ENCODE measurements at regions not wholly inside any gene's neighbourhood (a gene's known extent, or its start where the extent isn't known, plus 50 kb on each side); places are given as distances from the start of the nearest gene placed in this dataset.
"Not testable (repeated sequence)": the region's sequence is repeated elsewhere in the genome, so short reads cannot be mapped to it uniquely, and the experiment has no call there.

- not testable (repeated sequence) for DNase-seq (ENCODE audit: low read depth in 4 of 6, low spot score in 6 of 6); H3K36me3 ChIP-seq (ENCODE audit: control insufficient read depth, insufficient read depth, low read length); H3K4me1 ChIP-seq (ENCODE audit: control insufficient read depth, insufficient read depth, low read length); H3K9me3 ChIP-seq (ENCODE audit: control insufficient read depth, insufficient read depth, low read length); H3K4me3 ChIP-seq (ENCODE audit: low read depth, low read length); H3K27ac ChIP-seq (ENCODE audit: low read depth, low read length); H3K27me3 ChIP-seq (ENCODE audit: control insufficient read depth, insufficient read depth, low read length)
- WGBS (ENCODE audit: insufficient coverage): 83% methylated on average over 22 of the region's 32 CpGs
These were observed 178.3 kb downstream of the CDCA7 start for GRCh38 chr2:173532732-173533531.

GRCh38 chr2:173537694-173538093, 183.0 kb downstream of the CDCA7 start:
- H3K4me1 ChIP-seq (ENCODE audit: control insufficient read depth, insufficient read depth, low read length): no peaks in the 10 kb centered on the region
- WGBS (ENCODE audit: insufficient coverage): no CpG with 5 or more reads among the region's 2 CpGs
- no peaks in the 10 kb centered on the region for H3K36me3 ChIP-seq (ENCODE audit: control insufficient read depth, insufficient read depth, low read length)
- no peak overlapping the region for H3K27ac ChIP-seq (ENCODE audit: low read depth, low read length)
- DNase-seq (ENCODE audit: low read depth in 4 of 6, low spot score in 6 of 6): no peak
- H3K9me3 ChIP-seq (ENCODE audit: control insufficient read depth, insufficient read depth, low read length): no peaks in the 10 kb centered on the region
- H3K27me3 ChIP-seq (ENCODE audit: control insufficient read depth, insufficient read depth, low read length): no peaks in the 10 kb centered on the region
- H3K4me3 ChIP-seq (ENCODE audit: low read depth, low read length): no peak overlapping the region

GRCh38 chr2:173539615-173540014, 184.9 kb downstream of the CDCA7 start:
- Histone ChIP-seq H3K4me3 (ENCODE audit: low read depth, low read length) (no peak overlapping the region), H3K9me3 (ENCODE audit: control insufficient read depth, insufficient read depth, low read length) (no peaks in the 10 kb centered on the region), H3K36me3 (ENCODE audit: control insufficient read depth, insufficient read depth, low read length) (no peaks in the 10 kb centered on the region), H3K27me3 (ENCODE audit: control insufficient read depth, insufficient read depth, low read length) (no peaks in the 10 kb centered on the region), H3K4me1 (ENCODE audit: control insufficient read depth, insufficient read depth, low read length) (no peaks in the 10 kb centered on the region), H3K27ac (ENCODE audit: low read depth, low read length) (no peak overlapping the region)
- WGBS (ENCODE audit: insufficient coverage): 100% methylated on average over 1 of the region's 2 CpGs
- no peak for DNase-seq (ENCODE audit: low read depth in 4 of 6, low spot score in 6 of 6)

GRCh38 chr2:173544641-173545363, 190.1 kb downstream of the CDCA7 start:
- no peak overlapping the region for H3K4me3 ChIP-seq (ENCODE audit: low read depth, low read length)
- no peaks in the 10 kb centered on the region for H3K4me1 ChIP-seq (ENCODE audit: control insufficient read depth, insufficient read depth, low read length)
- H3K27me3 ChIP-seq (ENCODE audit: control insufficient read depth, insufficient read depth, low read length): no peaks in the 10 kb centered on the region
- H3K27ac ChIP-seq (ENCODE audit: low read depth, low read length): no peak overlapping the region
- no peaks in the 10 kb centered on the region for H3K36me3 ChIP-seq (ENCODE audit: control insufficient read depth, insufficient read depth, low read length)
- H3K9me3 ChIP-seq (ENCODE audit: control insufficient read depth, insufficient read depth, low read length): no peaks in the 10 kb centered on the region
- 96% methylated on average over 4 of the region's 6 CpGs for WGBS (ENCODE audit: insufficient coverage)
- DNase-seq (ENCODE audit: low read depth in 4 of 6, low spot score in 6 of 6): no peak

- H3K36me3 ChIP-seq (ENCODE audit: control insufficient read depth, insufficient read depth, low read length): no peaks in the 10 kb centered on the region
- no peaks in the 10 kb centered on the region for H3K9me3 ChIP-seq (ENCODE audit: control insufficient read depth, insufficient read depth, low read length)
- no peak overlapping the region for H3K27ac ChIP-seq (ENCODE audit: low read depth, low read length)
- H3K4me3 ChIP-seq (ENCODE audit: low read depth, low read length): no peak overlapping the region
- 87% methylated on average over 3 of the region's 3 CpGs for WGBS (ENCODE audit: insufficient coverage)
- H3K4me1 ChIP-seq (ENCODE audit: control insufficient read depth, insufficient read depth, low read length): no peaks in the 10 kb centered on the region
- no peak for DNase-seq (ENCODE audit: low read depth in 4 of 6, low spot score in 6 of 6)
- no peaks in the 10 kb centered on the region for H3K27me3 ChIP-seq (ENCODE audit: control insufficient read depth, insufficient read depth, low read length)
These were observed 190.7 kb downstream of the CDCA7 start for GRCh38 chr2:173545364-173545763.

- Histone ChIP-seq H3K36me3 (ENCODE audit: control insufficient read depth, insufficient read depth, low read length) (no peaks in the 10 kb centered on the region), H3K4me1 (ENCODE audit: control insufficient read depth, insufficient read depth, low read length) (no peaks in the 10 kb centered on the region), H3K27ac (ENCODE audit: low read depth, low read length) (no peak overlapping the region), H3K4me3 (ENCODE audit: low read depth, low read length) (no peak overlapping the region), H3K9me3 (ENCODE audit: control insufficient read depth, insufficient read depth, low read length) (no peaks in the 10 kb centered on the region), H3K27me3 (ENCODE audit: control insufficient read depth, insufficient read depth, low read length) (no peaks in the 10 kb centered on the region)
- DNase-seq (ENCODE audit: low read depth in 4 of 6, low spot score in 6 of 6): no peak
- WGBS (ENCODE audit: insufficient coverage): 68% methylated on average over 5 of the region's 6 CpGs
These were observed 192.8 kb downstream of the CDCA7 start for GRCh38 chr2:173547499-173547898.

- WGBS (ENCODE audit: insufficient coverage): no CpG with 5 or more reads among the region's 1 CpG
- no peak overlapping the region for H3K4me3 ChIP-seq (ENCODE audit: low read depth, low read length)
- DNase-seq (ENCODE audit: low read depth in 4 of 6, low spot score in 6 of 6): no peak
- no peaks in the 10 kb centered on the region for H3K9me3 ChIP-seq (ENCODE audit: control insufficient read depth, insufficient read depth, low read length)
- H3K4me1 ChIP-seq (ENCODE audit: control insufficient read depth, insufficient read depth, low read length): no peaks in the 10 kb centered on the region
- no peaks in the 10 kb centered on the region for H3K27me3 ChIP-seq (ENCODE audit: control insufficient read depth, insufficient read depth, low read length)
- no peak overlapping the region for H3K27ac ChIP-seq (ENCODE audit: low read depth, low read length)
- no peaks in the 10 kb centered on the region for H3K36me3 ChIP-seq (ENCODE audit: control insufficient read depth, insufficient read depth, low read length)
These were observed 195.5 kb downstream of the CDCA7 start for GRCh38 chr2:173550143-173550542.

- Histone ChIP-seq H3K4me3 (ENCODE audit: low read depth, low read length) (no peak overlapping the region), H3K36me3 (ENCODE audit: control insufficient read depth, insufficient read depth, low read length) (no peaks in the 10 kb centered on the region), H3K4me1 (ENCODE audit: control insufficient read depth, insufficient read depth, low read length) (peaks cover 3% of the 10 kb centered on the region), H3K27ac (ENCODE audit: low read depth, low read length) (no peak overlapping the region), H3K27me3 (ENCODE audit: control insufficient read depth, insufficient read depth, low read length) (no peaks in the 10 kb centered on the region), H3K9me3 (ENCODE audit: control insufficient read depth, insufficient read depth, low read length) (no peaks in the 10 kb centered on the region)
- WGBS (ENCODE audit: insufficient coverage): 87% methylated on average over 2 of the region's 3 CpGs
- no peak for DNase-seq (ENCODE audit: low read depth in 4 of 6, low spot score in 6 of 6)
These were observed 197.9 kb downstream of the CDCA7 start for GRCh38 chr2:173552531-173552930.

- peaks cover 3% of the 10 kb centered on the region for H3K4me1 ChIP-seq (ENCODE audit: control insufficient read depth, insufficient read depth, low read length)
- H3K27me3 ChIP-seq (ENCODE audit: control insufficient read depth, insufficient read depth, low read length): no peaks in the 10 kb centered on the region
- no peaks in the 10 kb centered on the region for H3K36me3 ChIP-seq (ENCODE audit: control insufficient read depth, insufficient read depth, low read length)
- no peak overlapping the region for H3K27ac ChIP-seq (ENCODE audit: low read depth, low read length)
- DNase-seq (ENCODE audit: low read depth in 4 of 6, low spot score in 6 of 6): no peak
- H3K4me3 ChIP-seq (ENCODE audit: low read depth, low read length): no peak overlapping the region
- no peaks in the 10 kb centered on the region for H3K9me3 ChIP-seq (ENCODE audit: control insufficient read depth, insufficient read depth, low read length)
- 86% methylated on average over 1 of the region's 6 CpGs for WGBS (ENCODE audit: insufficient coverage)
These were observed 198.9 kb downstream of the CDCA7 start for GRCh38 chr2:173553593-173553992.

GRCh38 chr2:173555833-173556232, 201.2 kb downstream of the CDCA7 start:
- WGBS (ENCODE audit: insufficient coverage): no CpG with 5 or more reads among the region's 1 CpG

More at GRCh38 chr2:173555833-173556232, 201.2 kb downstream of the CDCA7 start:
- H3K4me3 ChIP-seq (ENCODE audit: low read depth, low read length): no peak overlapping the region
- no peaks in the 10 kb centered on the region for H3K9me3 ChIP-seq (ENCODE audit: control insufficient read depth, insufficient read depth, low read length)
- H3K36me3 ChIP-seq (ENCODE audit: control insufficient read depth, insufficient read depth, low read length): no peaks in the 10 kb centered on the region
- H3K4me1 ChIP-seq (ENCODE audit: control insufficient read depth, insufficient read depth, low read length): peaks cover 3% of the 10 kb centered on the region
- no peak overlapping the region for H3K27ac ChIP-seq (ENCODE audit: low read depth, low read length)
- DNase-seq (ENCODE audit: low read depth in 4 of 6, low spot score in 6 of 6): peak in 2 of 6 donors; percentile 80 to 85
- no peaks in the 10 kb centered on the region for H3K27me3 ChIP-seq (ENCODE audit: control insufficient read depth, insufficient read depth, low read length)

Measured in spinal cord (tissue), 9 donors.